Gastroesophageal sphincter (tissue), 4 donors: ENCODE measurements at regions not wholly inside any gene's neighbourhood (a gene's known extent, or its start where the extent isn't known, plus 50 kb on each side); places are given as distances from the start of the nearest gene placed in this dataset.

Source experiments
- ATAC-seq: fragments of 150-250 bp; one replicate; pipeline ENCODE4 v1.9.1; 2016; ENCODE audit warnings: mild to moderate bottlenecking, moderate library complexity
- H3K27ac ChIP-seq, 4 donors: fragments of 200-600 bp; sonication (generic) in 3 of 4; 1 replicate in 3 of 4; 2 replicates in 1 of 4; pipeline ENCODE4 v1.5.1; 2016 to 2019
- H3K27me3 ChIP-seq: fragments of 200-600 bp; sonication (generic); one replicate; pipeline ENCODE4 v1.5.1; 2019
- H3K36me3 ChIP-seq, 2 donors: fragments of 200-600 bp; sonication (generic); one replicate each; pipeline ENCODE4 v1.5.1; 2019; ENCODE audit warnings: control low read depth in 1 of 2
- H3K4me1 ChIP-seq, 3 donors: fragments of 200-600 bp; sonication (generic); 1 replicate in 2 of 3; 2 replicates in 1 of 3; pipeline ENCODE4 v1.5.1; 2016 to 2019; ENCODE audit warnings: control low read depth in 2 of 3
- H3K4me3 ChIP-seq, 2 donors: fragments of 200-600 bp; sonication (generic); one replicate each; pipeline ENCODE4 v1.5.1; 2019; ENCODE audit warnings: mild to moderate bottlenecking in 1 of 2, moderate library complexity in 1 of 2
- H3K9me3 ChIP-seq, 3 donors: fragments of 200-600 bp; sonication (generic); one replicate each; pipeline ENCODE4 v1.5.1; 2017 to 2019; ENCODE audit warnings: control low read depth in 2 of 3
- CTCF ChIP-seq, 4 experiments: fragments of 200-600 bp in 2 of 4; fragments of 450-650 bp in 2 of 4; sonication (generic) in 1 of 4; IDR thresholded peaks; one replicate each; pipeline ENCODE4 v1.5.1; 2017 to 2019; ENCODE audit warnings: antibody characterized with exemption in 4 of 4, mild to moderate bottlenecking in 2 of 4, moderate library complexity in 2 of 4
- EP300 ChIP-seq: sonication (generic); formaldehyde crosslinking; IDR thresholded peaks from one replicate; pipeline ENCODE4 v1.6.1; 2017; ENCODE audit warnings: antibody characterized with exemption, mild to moderate bottlenecking
- POLR2A ChIP-seq, 2 donors: fragments of 450-650 bp; IDR thresholded peaks; one replicate each; pipeline ENCODE4 v1.6.1; 2017; ENCODE audit warnings: antibody characterized with exemption in 2 of 2, mild to moderate bottlenecking in 2 of 2, moderate library complexity in 1 of 2
- POLR2AphosphoS5 ChIP-seq: sonication (generic); formaldehyde crosslinking; IDR thresholded peaks from one replicate; pipeline ENCODE4 v1.6.1; 2017; ENCODE audit warnings: antibody characterized with exemption
- WGBS, 2 donors: methylation state at CpG; one replicate each; pipeline ENCODE4 v1.1.5; 2018; ENCODE audit warnings: low coverage in 1 of 2; 5-methylcytosine and 5-hydroxymethylcytosine counted together

- TF ChIP-seq POLR2A (IDR thresholded peaks at IDR 0.05) = no peak
- TF ChIP-seq POLR2AphosphoS5 = no peak
- TF ChIP-seq EP300 = no peak
- TF ChIP-seq CTCF (IDR thresholded peaks at IDR 0.05) = no peak
- Histone ChIP-seq H3K4me3 (no peak overlapping the region), H3K9me3 (no peaks in the 10 kb centered on the region), H3K36me3 (no peaks in the 10 kb centered on the region), H3K27ac (no peak overlapping the region), H3K4me1 (peaks cover 0 to 8% (median 0%) of the 10 kb centered on the region in 3 donors), H3K27me3 (no peaks in the 10 kb centered on the region)
- WGBS, 2 donors = 77 to 80% methylated on average over 4 to 13 of the region's 13 CpGs
- no peak for ATAC-seq
Observed at GRCh38 chr5:61659221-61659696, 327.2 kb downstream of the ZSWIM6 start.

- 88 to 89% methylated on average over 5 of the region's 5 CpGs for WGBS, 2 donors
- Histone ChIP-seq H3K36me3 (no peaks in the 10 kb centered on the region), H3K4me1 (peaks cover 0 to 8% (median 0%) of the 10 kb centered on the region in 3 donors), H3K9me3 (no peaks in the 10 kb centered on the region), H3K4me3 (no peak overlapping the region), H3K27me3 (no peaks in the 10 kb centered on the region), H3K27ac (no peak overlapping the region)
- TF ChIP-seq EP300 (no peak), POLR2AphosphoS5 (no peak), CTCF (IDR thresholded peaks at IDR 0.05) (no peak), POLR2A (IDR thresholded peaks at IDR 0.05) (no peak)
- ATAC-seq = no peak
Observed at GRCh38 chr5:61662670-61663069, 330.6 kb downstream of the ZSWIM6 start.

DNA sequence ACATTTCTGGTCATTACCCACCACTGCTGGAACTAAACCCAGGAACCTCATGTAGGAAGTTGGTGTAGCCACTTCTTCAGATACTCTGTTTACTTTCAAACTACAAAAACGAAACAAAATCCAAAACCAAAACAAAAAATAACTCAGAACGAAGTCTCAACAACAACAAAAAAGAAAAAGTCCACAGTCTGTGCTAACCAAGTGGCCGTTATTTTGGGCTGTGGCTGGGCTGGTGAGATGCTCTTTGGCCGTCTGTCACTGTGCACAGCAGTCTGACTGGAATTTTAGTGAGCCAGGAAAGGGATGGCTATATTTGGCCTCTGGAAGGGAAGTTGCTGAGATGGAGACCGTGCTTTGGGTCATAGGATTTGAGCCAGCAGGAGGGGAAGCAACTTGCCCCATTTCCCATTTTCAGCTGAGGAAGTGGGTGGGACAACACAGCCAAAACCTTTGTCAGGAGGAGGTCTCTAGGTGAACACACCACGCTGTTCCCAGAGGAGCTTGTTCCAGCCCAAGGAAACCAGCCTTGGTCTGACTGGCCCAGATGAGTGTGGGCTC, 334.1 kb downstream of the ZSWIM6 start:
- no peaks in the 10 kb centered on the region for H3K27me3 ChIP-seq
- H3K9me3 ChIP-seq = no peaks in the 10 kb centered on the region
- no peak overlapping the region for H3K4me3 ChIP-seq
- WGBS, 2 donors = 58 to 93% methylated on average over 3 to 4 of the region's 6 CpGs
- no peaks in the 10 kb centered on the region for H3K4me1 ChIP-seq
- no peaks in the 10 kb centered on the region for H3K36me3 ChIP-seq
- no peak overlapping the region for H3K27ac ChIP-seq
- peak; percentile 47 for ATAC-seq
- TF ChIP-seq CTCF (IDR thresholded peaks at IDR 0.05) (no peak), POLR2AphosphoS5 (no peak), POLR2A (IDR thresholded peaks at IDR 0.05) (no peak), EP300 (no peak)

DNA sequence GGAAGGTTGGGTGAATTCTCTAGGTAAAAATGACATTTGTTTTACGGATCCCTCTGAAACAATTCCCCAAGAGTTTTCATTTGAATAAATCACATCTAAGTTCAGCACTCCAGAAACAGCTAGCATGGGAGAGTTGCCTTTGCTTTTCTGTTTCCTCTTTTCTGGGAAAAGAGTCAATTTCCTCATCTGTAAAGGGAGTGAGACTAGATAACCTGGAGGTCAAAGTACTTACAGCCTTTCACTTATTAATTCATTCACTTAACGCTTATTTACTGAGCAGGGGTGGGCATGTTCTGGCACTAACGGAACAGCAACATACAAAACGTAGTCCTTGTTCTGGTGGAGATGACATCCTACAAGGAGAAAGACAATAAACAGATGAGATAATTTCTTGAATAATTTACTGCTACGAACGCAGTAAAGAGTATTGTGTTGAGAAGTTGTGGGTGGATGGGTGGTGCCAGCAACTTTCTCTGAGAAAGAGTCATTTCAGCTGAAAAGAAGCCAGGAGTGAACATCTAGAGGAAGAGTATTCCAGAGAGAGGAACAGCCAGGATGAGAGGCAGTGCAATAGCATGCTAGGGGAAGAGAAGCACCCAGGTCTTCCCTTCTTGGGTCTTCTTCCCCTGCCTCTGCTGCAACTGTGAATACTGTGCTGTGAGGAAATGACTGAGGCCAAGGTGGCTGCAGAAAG, 335.6 kb downstream of the ZSWIM6 start:
- Histone ChIP-seq H3K4me1 (no peaks in the 10 kb centered on the region), H3K36me3 (no peaks in the 10 kb centered on the region), H3K9me3 (no peaks in the 10 kb centered on the region), H3K4me3 (no peak overlapping the region), H3K27ac (no peak overlapping the region), H3K27me3 (no peaks in the 10 kb centered on the region)
- no peak for TF ChIP-seq EP300
- no peak for TF ChIP-seq POLR2A (IDR thresholded peaks at IDR 0.05)
- no peak for TF ChIP-seq CTCF (IDR thresholded peaks at IDR 0.05)
- no peak for TF ChIP-seq POLR2AphosphoS5
- ATAC-seq = no peak
- 43 to 49% methylated on average over 4 to 6 of the region's 6 CpGs for WGBS, 2 donors

- no peaks in the 10 kb centered on the region for H3K36me3 ChIP-seq
- H3K4me1 ChIP-seq = no peaks in the 10 kb centered on the region
- H3K4me3 ChIP-seq = no peak overlapping the region
- no peaks in the 10 kb centered on the region for H3K9me3 ChIP-seq
- no peak overlapping the region for H3K27ac ChIP-seq
- TF ChIP-seq CTCF (IDR thresholded peaks at IDR 0.05) (no peak), EP300 (no peak), POLR2A (IDR thresholded peaks at IDR 0.05) (no peak), POLR2AphosphoS5 (no peak)
- ATAC-seq = no peak
- WGBS, 2 donors = 53 to 57% methylated on average over 2 to 3 of the region's 3 CpGs
- H3K27me3 ChIP-seq = no peaks in the 10 kb centered on the region
Observed at GRCh38 chr5:61669531-61669930, 337.5 kb downstream of the ZSWIM6 start.
